H1 (cell line): ENCODE measurements at regions not wholly inside any gene's neighbourhood (a gene's known extent, or its start where the extent isn't known, plus 50 kb on each side); places are given as distances from the start of the nearest gene placed in this dataset.

ENCODE experiments used
- CHD7 ChIP-seq: fragments of 300-600 bp; sonication (generic); IDR thresholded peaks from 2 replicates; pipeline ENCODE4 v1.7.1; 2012; ENCODE audit warnings: low read length, moderate library complexity, mild to moderate bottlenecking, inconsistent platforms; ENCODE audit not compliant: insufficient replicate concordance
- NRF1 ChIP-seq: IDR thresholded peaks from 2 replicates; pipeline ENCODE4 v1.6.1; 2011; ENCODE audit warnings: mild to moderate bottlenecking, low read depth, low read length, improper control_type of control experiment
- SP1 ChIP-seq: IDR thresholded peaks from 2 replicates; pipeline ENCODE4 v1.6.1; 2011; ENCODE audit warnings: low read depth, low read length
- USF2 ChIP-seq: IDR thresholded peaks from 2 replicates; pipeline ENCODE4 v1.6.1; 2011; ENCODE audit warnings: low read length, improper control_type of control experiment

- TF ChIP-seq NRF1, result no peak
- TF ChIP-seq SP1, result no peak
- no peak for TF ChIP-seq CHD7
- no peak for TF ChIP-seq USF2
Observed at GRCh38 chr5:56406221-56406620, 173.1 kb upstream of the ANKRD55 start (continued).
